NCI-H524 treated with DMSO at 0.1 percent for 48 hours (cell line): ENCODE measurements at regions not wholly inside any gene's neighbourhood (a gene's known extent, or its start where the extent isn't known, plus 50 kb on each side); places are given as distances from the start of the nearest gene placed in this dataset.
"Not testable (repeated sequence)": the region's sequence is repeated elsewhere in the genome, so short reads cannot be mapped to it uniquely, and the experiment has no call there.

Experiments used
- DNase-seq: peaks from one replicate; lab custom pipeline; 2025; lab: John Stamatoyannopoulos, UW

DNA sequence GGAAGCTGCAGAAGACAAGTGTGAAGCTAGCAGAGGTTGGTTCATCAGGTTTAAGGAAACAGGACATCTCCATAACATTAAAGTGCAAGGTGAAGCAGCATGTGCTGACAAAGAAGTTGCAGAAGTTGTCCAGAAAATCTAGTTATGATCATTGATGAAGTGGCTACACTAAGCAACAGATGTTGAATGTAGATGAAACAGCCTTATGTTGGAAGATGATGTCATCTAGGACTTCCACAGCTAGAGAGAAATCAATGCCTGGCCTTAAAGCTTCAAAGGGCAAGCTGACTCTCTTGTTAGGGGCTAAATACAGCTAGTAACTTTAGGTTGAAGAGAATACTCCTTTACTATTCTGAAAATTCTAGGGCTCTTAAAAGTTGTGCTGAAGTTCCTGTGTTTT is 340.2 kb upstream of the SOX9 start:
- no peak for DNase-seq

GRCh38 chr17:71782021-71782420 is 338.8 kb upstream of the SOX9 start:
- DNase-seq = not testable (repeated sequence)

DNA sequence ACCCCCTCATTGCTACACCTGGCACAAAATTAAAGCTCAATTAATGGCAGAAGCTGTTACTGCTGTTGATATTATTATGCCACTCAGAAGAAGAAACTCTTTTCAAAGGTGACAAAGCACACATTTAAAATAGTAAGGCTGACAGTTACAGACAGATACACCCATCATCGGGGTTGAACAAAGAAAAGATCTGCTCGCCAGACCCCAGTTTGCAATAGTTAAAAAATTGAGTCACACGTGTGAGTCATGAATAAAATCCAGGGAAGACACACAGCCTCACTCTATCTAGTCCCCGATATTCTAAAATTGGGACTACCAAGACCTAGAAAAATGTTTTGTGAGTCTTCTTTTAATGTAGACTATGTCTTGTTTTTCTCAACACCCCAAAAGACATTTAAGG is 330.0 kb upstream of the SOX9 start:
- DNase-seq = no peak

- no peak for DNase-seq
Observed at GRCh38 chr17:71791311-71791710, 329.5 kb upstream of the SOX9 start.

GRCh38 chr17:71792966-71793365 is 327.9 kb upstream of the SOX9 start:
- no peak for DNase-seq

DNA sequence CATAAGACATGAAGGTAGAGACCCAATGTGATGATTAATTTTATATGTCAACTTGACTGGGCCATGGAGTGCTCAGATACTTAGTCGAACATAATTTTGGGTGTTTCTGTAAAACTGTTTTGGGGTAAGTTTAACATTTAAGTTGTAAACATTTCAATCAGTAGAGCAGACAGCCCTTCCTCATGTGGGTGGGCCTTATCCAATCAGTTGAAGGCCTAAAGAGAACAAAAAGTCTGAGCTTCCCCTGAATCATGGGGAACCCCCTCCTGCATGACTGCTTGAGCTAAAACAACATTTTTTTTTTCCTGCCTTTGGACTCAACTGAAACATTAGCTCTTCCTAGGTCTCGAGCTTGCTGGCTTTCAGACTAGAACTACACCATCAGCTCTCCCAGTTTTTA is 327.3 kb upstream of the SOX9 start:
- DNase-seq = no peak

DNA sequence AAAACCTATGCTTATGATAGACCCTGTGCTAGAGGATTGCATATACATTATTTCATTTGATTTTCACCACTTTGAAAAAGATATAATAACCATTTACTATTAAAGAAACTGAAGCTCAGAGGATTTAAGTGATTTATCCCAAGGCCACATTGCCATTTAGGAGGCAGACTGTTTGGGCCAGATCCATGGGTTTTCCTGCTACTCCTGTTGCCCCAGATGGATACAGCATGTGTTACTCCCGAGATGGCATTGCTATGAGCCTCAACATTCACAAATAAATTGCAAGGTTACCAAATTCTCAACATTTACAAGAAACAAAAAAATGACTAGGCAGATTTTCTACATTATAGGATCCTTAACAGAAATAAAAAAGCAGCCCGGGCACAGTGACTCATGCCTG is 322.1 kb upstream of the SOX9 start:
- no peak for DNase-seq

DNA sequence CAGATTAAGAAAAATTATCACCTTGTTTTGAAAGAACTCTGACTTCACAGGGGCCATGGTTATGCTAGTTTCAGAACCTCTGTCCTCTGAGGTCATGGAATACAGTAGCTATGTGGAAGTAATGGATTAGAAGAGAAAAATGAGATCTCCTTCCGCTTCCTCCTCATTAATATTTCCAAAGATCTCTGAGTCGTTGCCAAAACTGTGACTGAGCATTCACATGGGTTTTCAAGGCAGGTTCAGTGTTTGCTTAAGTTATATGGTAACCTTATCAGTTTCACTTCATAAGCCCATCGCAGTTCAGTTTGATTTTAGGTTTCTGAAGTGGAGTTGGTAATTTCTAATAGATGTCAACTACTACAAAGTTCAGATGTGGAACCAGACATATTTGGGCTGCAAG is 321.2 kb upstream of the SOX9 start:
- DNase-seq = no peak

GRCh38 chr17:71801301-71801700 is 319.5 kb upstream of the SOX9 start:
- no peak for DNase-seq

DNA sequence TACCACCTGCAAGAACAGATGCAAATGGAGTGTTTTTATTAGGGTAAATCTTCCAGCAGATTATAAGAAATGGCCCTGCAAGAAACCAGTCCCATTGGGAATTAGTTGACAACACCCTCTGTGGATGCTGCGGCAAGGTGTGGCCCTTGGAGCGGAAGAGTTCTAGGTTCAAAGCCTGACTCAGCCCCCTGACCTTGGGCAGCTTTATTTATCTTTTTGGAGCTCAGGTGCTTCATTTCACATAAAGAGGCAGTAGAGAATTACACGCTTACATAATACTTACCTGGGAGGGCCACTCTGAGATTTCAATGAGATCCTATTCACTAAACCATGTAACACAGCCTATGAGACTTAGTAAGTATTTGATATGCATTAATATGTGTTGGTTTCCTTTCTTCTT is 318.2 kb upstream of the SOX9 start:
- DNase-seq = no peak

DNA sequence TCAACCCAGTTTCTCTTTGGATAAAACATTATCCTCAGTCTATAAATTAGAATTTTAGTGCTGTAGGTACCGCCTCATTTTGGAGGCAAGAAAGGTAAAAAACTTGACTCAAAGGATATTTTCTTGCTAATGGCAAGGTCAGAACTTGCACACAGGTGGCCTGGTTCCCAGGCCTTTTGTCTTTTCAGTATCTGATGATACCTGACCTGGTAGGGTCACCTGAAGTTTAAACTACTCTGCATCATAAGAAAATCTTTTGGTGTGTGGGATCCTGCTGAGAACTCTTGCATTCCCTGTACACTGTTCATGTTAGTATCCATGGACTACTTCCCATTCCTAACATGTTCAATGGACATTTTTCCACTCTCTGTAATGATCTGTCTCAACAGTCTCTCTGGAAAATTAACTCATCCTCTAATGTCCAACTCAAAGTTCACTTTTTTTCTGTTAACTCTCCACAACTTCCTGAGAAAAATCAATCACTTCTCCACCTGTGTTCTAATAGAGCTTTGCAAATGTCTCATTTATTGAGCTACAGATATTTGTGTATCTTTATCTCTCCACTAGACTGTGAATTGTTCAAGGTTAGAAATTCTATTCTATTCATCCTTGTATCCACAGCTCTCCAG is 317.1 kb upstream of the SOX9 start:
- no peak for DNase-seq

GRCh38 chr17:71809537-71809936 is 311.3 kb upstream of the SOX9 start:
- DNase-seq = no peak

GRCh38 chr17:71813861-71814260 is 307.0 kb upstream of the SOX9 start:
- DNase-seq = not testable (repeated sequence)

DNA sequence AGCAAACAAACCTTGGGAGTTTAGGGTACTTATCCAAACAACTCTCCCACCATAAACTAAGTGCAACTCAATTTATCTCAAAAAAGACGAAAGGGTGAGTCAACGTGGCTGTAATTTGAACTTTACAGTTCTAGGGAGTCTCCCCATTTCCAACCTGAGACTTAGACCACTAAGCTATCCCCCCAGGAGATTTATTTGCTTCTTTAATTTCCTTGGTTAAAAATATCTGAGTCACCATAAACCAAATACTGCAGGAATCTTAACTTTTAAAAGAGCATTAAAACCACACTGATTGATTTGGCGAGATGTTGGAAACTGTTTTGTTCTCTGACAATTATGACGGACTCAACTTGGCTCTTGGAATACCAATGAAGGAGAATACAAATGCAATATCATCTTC is 299.3 kb upstream of the SOX9 start:
- no peak for DNase-seq

- DNase-seq = no peak
Observed at GRCh38 chr17:71824671-71825070, 296.1 kb upstream of the SOX9 start.

GRCh38 chr17:71825687-71826086 is 295.1 kb upstream of the SOX9 start:
- no peak for DNase-seq

GRCh38 chr17:71828182-71828596 is 292.6 kb upstream of the SOX9 start:
- DNase-seq = no peak

- DNase-seq = no peak
Observed at GRCh38 chr17:71830866-71831265, 290.0 kb upstream of the SOX9 start.

DNA sequence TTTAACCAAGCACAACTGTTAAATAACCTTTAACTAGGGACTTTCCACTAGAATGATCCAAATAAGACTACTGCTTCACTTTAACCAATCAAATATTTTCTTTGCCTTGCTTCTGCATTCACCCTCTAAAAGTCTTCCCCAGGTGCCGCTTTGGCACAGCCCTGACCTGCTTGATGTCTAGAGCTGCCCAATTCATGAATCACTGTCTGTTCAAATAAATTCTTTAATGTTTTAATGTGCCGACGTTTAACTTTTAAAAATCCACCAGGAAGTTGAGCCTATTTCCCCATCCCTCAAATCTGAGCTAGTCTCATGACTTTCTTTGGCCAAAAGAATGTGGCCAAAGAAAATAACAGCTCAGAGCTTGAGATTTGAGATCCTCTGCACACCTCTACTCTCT is 277.8 kb upstream of the SOX9 start:
- no peak for DNase-seq

DNA sequence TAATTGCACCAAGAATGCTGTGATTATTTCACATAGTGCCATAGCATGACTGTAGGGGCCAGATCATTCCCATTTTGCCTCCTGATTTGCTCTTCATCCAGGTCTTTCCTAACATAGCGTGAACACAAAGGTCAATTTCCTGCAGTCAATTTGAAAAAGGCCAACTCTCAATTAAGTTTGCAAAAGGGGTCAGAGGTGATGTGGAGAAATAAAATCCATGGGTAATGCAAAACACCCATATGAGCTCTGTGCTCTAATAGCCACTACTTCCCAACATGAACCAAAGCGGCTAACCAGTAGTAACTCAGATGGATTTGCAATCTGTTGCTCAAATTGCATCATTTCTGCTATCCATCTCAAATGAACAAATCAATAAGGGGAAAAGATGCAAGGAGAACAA is 275.5 kb upstream of the SOX9 start:
- no peak for DNase-seq

- DNase-seq = no peak
Observed at GRCh38 chr17:71846561-71847110, 274.2 kb upstream of the SOX9 start.

DNA sequence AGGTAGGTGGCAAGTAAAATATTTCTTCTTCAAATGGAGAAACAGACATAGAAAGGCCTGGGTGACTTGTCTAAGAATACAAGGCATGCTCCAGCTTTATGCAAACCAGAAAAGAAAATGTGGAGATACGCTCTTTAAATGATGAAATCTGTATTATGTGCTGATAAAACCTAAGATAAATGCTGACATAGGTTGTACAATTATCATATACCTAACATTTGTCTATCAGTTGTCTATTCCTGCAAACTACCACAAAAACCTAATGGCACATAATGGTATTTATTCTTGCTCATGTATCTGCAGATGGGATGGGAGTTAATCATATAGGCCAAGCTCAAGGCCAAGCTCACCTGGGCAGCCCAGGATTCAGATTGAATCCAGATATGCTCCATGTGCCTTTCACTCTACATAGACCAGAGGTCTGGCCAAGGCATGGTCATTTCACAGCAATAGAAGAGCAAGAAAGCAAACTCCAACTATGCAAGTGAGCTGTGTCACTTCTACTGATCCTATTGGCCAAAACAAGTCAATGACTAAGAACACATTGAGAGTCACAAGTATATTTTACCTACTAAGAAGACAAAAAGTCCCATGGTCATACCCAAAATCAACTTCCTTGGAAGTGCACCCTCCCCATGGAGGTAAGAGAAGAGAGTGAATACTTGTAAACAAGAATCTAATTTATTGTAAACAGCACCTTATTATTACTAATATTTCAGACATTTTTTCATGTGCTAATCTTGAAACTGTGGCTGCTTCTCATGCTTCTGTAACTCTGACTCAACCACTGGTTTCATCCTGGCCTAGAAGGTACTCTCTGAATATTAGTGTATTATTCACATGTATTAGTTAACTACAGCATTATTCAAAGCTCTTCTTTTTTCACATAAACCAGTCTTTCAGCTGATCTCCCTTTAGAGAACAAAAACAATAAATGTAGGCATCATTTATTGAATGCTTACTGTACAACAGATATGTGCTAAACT is 270.7 kb upstream of the SOX9 start:
- DNase-seq = no peak

GRCh38 chr17:71850812-71851211 is 270.0 kb upstream of the SOX9 start:
- DNase-seq = no peak
